NB4 (cell line): ENCODE measurements at regions not wholly inside any gene's neighbourhood (a gene's known extent, or its start where the extent isn't known, plus 50 kb on each side); places are given as distances from the start of the nearest gene placed in this dataset.

Experiments
- DNase-seq: peaks from one replicate; pipeline ENCODE4 v3.0.0; 2010; ENCODE audit warnings: low read depth
- H3K4me3 ChIP-seq: one replicate; pipeline ENCODE4 v1.5.1; 2011; ENCODE audit warnings: mild to moderate bottlenecking, low read depth, low read length, moderate library complexity
- MYC ChIP-seq: IDR thresholded peaks from 2 replicates; pipeline ENCODE4 v1.6.1; 2011; ENCODE audit warnings: low read depth, low read length
- POLR2A ChIP-seq: IDR thresholded peaks from 2 replicates; pipeline ENCODE4 v1.6.1; 2011; ENCODE audit warnings: mild to moderate bottlenecking; ENCODE audit not compliant: insufficient read length; ENCODE audit errors: extremely low read depth
- TF ChIP-seq, protein P1 (sequence below): IDR thresholded peaks from one replicate; pipeline ENCODE4 v1.5.1; 2012; ENCODE audit warnings: low read depth, low read length
- TF ChIP-seq, protein P2 (sequence below): IDR thresholded peaks from 2 replicates; pipeline ENCODE4 v1.6.1; 2011; ENCODE audit warnings: low read depth, low read length

DNA sequence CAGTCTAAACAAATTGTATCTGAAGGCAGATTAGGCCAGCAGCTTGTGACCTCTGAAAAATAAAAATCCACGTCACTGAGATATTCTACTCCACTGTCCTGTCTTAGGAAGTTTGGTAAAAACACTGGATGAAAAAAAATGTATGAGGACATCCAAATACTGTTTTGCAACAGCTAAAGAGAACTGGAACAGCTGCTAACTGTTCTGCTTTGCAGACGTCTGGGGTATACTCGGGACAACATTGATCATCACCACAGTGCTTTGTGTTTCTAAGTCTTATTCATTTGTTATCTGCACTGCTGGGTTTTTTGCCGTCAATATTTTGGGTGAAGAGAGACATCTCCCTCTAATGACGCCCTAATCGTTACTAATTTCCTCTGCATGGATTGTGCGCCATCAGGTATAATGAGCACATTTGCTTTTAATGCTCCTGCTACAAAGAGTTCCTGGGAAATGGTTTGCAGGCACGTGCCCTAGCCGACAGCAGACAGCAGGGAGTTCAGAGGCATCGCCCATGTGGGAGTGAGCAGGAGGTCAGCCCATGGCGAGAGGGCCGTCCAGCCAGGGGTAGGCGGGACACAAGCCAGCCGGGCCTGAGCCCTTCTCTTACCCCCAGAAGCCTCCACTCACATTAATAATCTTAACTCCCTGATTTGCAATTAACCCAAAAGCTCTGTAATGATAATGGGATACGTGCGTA lies 87.0 kb downstream of the CBLN1 start:
- DNase-seq: no peak
- no peak overlapping the region for H3K4me3 ChIP-seq
- TF ChIP-seq, protein P1, sequence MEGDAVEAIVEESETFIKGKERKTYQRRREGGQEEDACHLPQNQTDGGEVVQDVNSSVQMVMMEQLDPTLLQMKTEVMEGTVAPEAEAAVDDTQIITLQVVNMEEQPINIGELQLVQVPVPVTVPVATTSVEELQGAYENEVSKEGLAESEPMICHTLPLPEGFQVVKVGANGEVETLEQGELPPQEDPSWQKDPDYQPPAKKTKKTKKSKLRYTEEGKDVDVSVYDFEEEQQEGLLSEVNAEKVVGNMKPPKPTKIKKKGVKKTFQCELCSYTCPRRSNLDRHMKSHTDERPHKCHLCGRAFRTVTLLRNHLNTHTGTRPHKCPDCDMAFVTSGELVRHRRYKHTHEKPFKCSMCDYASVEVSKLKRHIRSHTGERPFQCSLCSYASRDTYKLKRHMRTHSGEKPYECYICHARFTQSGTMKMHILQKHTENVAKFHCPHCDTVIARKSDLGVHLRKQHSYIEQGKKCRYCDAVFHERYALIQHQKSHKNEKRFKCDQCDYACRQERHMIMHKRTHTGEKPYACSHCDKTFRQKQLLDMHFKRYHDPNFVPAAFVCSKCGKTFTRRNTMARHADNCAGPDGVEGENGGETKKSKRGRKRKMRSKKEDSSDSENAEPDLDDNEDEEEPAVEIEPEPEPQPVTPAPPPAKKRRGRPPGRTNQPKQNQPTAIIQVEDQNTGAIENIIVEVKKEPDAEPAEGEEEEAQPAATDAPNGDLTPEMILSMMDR: no peak
- no peak for TF ChIP-seq POLR2A
- TF ChIP-seq, protein P2, sequence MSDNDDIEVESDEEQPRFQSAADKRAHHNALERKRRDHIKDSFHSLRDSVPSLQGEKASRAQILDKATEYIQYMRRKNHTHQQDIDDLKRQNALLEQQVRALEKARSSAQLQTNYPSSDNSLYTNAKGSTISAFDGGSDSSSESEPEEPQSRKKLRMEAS: no peak

DNA sequence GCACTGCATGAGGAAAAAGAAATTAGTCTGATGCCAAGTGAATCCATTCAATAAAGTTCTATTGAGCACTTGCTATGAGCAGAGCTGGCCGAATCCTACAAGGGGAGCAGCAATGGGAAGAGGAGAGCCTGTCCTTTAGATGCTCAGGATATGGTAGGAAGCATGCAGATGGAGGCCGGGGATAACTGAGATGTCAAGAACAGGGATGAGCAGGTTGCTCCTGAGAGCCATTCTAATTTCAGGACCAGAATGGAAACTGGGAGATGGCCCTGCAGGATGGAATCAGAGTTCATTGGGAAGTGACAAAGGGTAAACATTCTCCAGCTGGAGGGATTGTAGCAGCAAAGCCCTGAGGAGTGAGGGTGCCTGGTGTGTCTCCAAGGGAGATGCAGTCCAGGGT lies 88.0 kb downstream of the CBLN1 start:
- no peak overlapping the region for H3K4me3 ChIP-seq
- DNase-seq: no peak
- TF ChIP-seq, protein P2: no peak
- TF ChIP-seq, protein P1: no peak
- TF ChIP-seq POLR2A (no peak), MYC (no peak)

DNA sequence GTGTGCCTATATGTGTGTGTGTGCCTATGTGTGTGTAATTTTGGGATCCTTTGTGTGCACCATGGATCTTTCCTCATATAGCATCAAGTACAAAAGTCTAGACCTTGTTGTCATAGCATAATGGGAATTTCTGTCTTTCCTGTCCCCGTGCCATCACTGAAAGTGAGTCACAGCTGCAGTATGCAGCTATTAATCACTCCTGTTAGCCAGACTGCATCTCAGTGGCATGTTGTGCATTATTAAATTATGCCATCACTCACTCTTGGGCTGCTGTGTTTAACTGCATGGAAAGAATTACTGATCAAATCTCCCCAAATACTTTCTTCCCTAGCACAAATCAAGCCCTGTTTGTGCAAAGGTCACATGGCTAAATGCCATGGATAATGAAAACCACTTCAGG lies 92.4 kb downstream of the CBLN1 start:
- TF ChIP-seq, protein P1: no peak
- no peak overlapping the region for H3K4me3 ChIP-seq
- no peak for DNase-seq

DNA sequence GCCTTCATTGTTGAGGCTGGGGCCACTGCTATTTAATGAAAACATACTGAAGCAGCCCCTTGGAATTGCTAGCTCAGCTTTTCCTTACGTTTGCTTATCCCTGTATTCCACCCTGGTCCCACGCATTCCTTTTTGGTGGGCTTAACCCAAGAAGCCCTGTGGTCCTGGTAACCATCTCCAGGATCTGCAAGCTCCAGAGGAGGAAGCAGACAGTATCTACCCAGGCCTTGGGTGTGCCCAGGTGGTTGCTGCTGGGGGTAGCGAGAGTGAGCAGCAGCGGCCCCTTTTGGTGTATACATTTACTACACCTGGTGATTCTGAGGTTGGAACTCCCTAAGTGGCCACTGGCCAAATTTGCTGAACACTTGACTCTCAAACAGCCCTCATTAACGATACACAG lies 97.7 kb downstream of the CBLN1 start:
- DNase-seq: peak; percentile 24
- TF ChIP-seq, protein P1: peak; percentile 61
- TF ChIP-seq POLR2A (no peak), MYC (no peak)
- TF ChIP-seq, protein P2: no peak
- H3K4me3 ChIP-seq: no peak overlapping the region

DNA sequence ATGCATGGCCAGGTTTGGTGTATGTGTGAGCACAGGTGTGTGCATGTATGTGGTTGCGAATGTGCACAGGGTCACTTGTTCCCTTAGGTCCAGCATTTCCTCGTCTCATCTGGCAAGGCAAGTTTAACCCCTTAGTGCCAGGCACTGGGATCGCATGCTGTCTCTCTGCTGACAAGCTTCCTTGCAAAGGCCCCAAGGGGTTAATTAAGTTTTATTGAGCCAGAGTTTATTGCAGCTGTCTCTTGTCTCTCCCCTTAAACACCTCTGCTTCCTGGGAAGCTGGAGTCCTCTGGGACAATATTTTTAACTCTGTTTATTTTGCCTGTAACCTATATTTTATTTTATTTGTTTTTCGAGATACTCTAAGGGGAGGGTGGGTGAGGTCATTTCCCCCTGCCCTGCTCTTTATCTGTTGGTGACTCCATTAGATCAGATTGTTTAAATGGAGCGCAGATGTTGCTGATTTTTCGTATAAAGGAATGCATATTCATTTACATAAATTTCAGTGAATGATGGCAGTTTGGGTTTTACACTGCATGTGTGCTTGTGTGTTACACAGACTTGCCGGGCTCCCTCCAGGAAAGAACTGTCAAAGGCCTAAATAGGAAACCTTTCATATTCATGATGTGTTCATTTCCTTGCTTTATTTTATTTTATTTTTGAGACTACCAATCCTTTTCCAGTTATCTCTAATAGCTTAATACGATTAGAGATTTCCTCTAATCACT lies 99.7 kb downstream of the CBLN1 start:
- no peak overlapping the region for H3K4me3 ChIP-seq
- peak; percentile 4 for DNase-seq
- TF ChIP-seq POLR2A (no peak), MYC (no peak)
- TF ChIP-seq, protein P2: no peak
- TF ChIP-seq, protein P1: no peak
